ENCODE measurements at regions not wholly inside any gene's neighbourhood (a gene's known extent, or its start where the extent isn't known, plus 50 kb on each side); places are given as distances from the start of the nearest gene placed in this dataset.

GRCh38 chr5:1942158-1942557, 59.4 kb upstream of the IRX4 start:
- no peak for DNase-seq (ENCODE audit: low read depth)

- no peak for DNase-seq (ENCODE audit: low read depth)
These were observed 56.5 kb upstream of the IRX4 start for GRCh38 chr5:1939256-1939655.

GRCh38 chr5:1938310-1939000, 55.7 kb upstream of the IRX4 start:
- no peak for DNase-seq (ENCODE audit: low read depth)

- DNase-seq (ENCODE audit: low read depth), result no peak
These were observed 54.9 kb upstream of the IRX4 start for GRCh38 chr5:1937590-1937989.

- no peak for DNase-seq (ENCODE audit: low read depth)
These were observed 54.2 kb upstream of the IRX4 start for GRCh38 chr5:1936901-1937300.

- no peak for DNase-seq (ENCODE audit: low read depth)
These were observed 53.7 kb upstream of the IRX4 start for GRCh38 chr5:1936413-1936812.

GRCh38 chr5:1934801-1935429, 52.2 kb upstream of the IRX4 start:
- DNase-seq (ENCODE audit: low read depth), result no peak

GRCh38 chr5:1934056-1934394, 51.3 kb upstream of the IRX4 start:
- no peak for DNase-seq (ENCODE audit: low read depth)

- no peak for DNase-seq (ENCODE audit: low read depth)
These were observed 50.8 kb upstream of the IRX4 start for GRCh38 chr5:1933364-1934055.
